HG03280 (cell line): ENCODE measurements at regions not wholly inside any gene's neighbourhood (a gene's known extent, or its start where the extent isn't known, plus 50 kb on each side); places are given as distances from the start of the nearest gene placed in this dataset.

Experiments
- ATAC-seq: cut with Tn5 transposase; IDR thresholded peaks from one replicate; pipeline ENCODE4 v1.9.1; 2021; ENCODE audit warnings: mild to moderate bottlenecking, moderate library complexity; ENCODE audit not compliant: unreplicated experiment

DNA sequence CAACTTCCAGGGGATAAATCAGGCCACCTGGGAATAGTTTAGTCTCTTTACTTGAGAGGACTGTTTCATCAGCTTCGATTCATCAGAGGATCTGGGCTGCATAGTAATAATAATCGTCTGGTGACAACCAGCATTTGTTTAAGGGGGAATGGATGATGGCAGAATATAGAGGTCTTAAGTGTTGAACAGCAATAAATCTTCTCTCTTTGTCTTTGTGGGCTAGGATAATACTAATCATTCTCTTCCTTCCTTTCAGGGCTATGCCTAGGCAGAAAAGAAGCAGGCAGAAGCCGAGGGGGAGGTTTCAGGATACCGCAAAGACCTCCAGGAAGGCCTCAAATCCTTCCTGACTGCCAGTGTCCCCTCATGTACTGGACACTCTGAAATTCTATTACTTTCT is 150.4 kb upstream of the GAREM1 start:
- ATAC-seq = no peak

- no peak for ATAC-seq
Observed at GRCh38 chr18:32618546-32618945, 147.9 kb upstream of the GAREM1 start.

- no peak for ATAC-seq
Observed at GRCh38 chr18:32613821-32614220, 143.1 kb upstream of the GAREM1 start.

DNA sequence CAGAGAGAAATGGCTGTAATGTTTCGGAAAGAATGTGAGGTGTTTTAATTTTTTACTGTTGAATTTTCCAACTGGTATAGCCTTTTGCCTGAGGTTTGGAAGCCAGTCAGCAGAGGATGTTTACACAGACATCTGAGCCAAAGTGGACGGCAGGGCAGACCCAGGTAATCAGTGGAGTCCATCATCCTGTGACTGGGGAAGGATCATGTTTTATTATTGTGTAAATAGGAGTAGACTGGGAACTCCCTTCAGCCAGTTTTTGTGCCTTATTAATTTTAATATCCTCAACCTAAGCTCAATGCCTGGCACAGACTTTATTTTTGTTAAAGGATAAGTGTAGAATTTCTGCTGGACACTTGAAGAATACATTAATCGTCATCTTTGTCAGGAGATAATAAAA is 142.0 kb upstream of the GAREM1 start:
- ATAC-seq = no peak

GRCh38 chr18:32610176-32610575 is 139.5 kb upstream of the GAREM1 start:
- ATAC-seq = no peak

- no peak for ATAC-seq
Observed at GRCh38 chr18:32607816-32608215, 137.1 kb upstream of the GAREM1 start.

DNA sequence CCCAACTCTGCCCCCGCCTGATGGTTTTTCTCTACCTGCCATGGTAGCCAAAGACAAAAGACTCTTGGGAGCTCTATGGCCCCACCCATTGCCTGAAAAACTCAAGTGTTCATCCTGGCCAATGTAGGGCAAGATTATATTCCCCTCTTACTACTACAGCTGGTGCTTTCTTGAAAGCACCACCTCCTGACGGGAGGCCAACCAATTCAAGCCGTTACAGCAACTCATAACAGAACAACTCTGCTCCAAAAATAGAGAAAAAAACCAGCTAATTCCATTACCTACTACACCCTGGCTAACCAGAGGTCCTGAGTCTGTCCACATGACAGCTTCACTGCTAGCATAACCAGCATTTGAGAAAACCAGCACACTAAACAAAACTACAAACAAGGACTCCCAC is 127.5 kb upstream of the GAREM1 start:
- ATAC-seq = no peak

DNA sequence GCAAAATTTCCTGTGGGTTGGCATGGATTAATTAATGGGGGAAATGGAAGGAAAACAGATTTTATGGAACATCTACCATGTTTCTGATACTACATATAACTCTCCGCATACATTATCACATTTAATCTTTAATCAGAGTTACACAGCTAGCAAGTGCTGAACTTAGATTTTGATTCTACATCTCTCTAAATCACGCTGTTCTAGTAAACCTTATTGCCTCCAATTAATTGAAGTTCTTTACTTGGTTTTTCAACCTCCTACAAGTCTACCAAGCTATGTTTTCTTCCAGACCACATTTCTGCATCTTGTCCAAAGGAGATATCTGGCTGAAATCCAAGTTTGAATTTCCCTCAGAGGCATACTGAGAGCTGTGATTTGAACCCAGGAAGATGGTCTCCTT is 125.8 kb upstream of the GAREM1 start:
- no peak for ATAC-seq

DNA sequence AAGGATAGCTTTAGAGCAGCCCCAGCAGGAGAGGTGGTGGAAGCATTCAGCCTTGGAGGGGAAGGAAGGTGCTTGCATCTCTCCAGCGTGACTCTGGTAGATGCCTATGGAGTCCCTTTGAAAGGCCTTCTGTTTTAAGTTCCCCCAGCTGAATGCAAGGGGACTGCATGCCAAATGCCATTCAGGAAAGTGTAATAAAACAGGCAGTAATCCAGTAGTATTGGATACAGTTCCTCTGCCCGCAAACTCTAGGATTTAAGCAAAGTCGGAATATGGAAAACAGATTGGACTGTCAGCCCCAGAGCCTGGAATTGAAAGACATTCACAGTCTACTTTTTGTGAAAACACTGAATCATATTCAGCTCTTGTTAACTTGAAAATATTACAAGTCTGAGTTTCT is 125.2 kb upstream of the GAREM1 start:
- no peak for ATAC-seq

DNA sequence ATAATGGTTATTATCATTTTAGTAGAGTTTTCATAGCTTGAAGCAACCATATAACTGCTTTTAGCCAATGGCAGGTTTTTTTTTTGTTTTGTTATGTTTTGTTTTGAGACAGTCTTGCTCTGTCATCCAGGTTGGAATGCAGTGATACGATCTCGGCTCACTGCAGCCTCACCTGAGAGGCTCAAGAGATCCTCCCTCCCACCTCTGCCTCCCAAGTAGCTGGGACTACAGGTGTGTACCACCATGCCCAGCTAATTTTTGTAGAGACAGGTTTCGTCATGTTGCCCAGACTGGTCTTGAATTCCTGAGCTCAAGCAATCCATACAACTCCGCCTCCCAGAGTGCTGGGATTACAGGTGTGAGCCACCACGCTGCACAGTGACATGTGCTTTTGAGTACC is 117.5 kb upstream of the GAREM1 start:
- no peak for ATAC-seq

- no peak for ATAC-seq
Observed at GRCh38 chr18:32583431-32583830, 112.7 kb upstream of the GAREM1 start.

- ATAC-seq = no peak
Observed at GRCh38 chr18:32582455-32582854, 111.8 kb upstream of the GAREM1 start.

DNA sequence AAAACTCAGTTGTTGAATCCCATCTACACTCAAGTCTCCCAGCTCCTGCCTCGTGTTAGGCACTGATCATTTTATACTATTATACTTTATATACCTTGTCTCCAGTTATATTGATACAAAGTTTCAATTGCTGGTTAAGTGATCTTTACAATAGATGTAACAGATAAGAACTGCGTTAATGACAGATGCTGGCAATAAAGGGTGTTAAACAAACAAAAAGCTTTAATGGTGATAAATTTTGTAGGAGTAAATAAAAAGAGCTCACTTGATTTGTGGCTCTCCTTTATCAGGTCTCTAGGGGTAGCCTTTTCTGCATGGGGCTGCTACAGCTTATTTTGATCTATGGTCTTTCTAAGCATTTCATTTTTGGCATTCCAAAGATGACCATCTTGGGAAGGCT is 106.9 kb upstream of the GAREM1 start:
- no peak for ATAC-seq

DNA sequence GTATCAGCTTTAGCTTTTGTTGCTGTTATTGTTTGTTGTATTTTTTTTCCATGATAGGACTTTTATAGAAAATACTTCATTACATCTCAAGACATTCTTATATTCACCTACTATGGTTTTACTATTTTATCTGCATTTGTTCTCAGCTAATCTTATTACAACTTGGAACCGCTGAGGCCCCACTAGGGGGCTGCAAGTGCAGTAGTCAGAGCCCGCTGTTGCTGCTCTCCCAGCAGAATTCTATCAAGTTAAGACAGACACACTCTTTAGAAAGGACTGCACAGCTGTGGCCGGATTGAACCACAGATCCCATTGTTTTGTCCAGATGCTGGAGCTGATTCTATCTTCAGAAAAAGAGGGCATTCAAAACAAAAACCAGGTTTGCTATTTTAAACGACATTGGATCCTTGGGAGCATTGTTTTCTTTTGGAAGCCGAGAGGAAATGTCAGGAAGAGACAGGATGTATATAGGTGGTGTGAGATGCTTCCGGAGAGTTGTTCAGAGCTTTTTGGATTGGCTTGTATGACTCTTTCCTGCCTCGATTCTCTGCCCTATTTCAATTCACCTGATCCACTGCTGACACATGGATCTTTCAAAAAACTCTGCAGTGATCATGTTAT is 105.7 kb upstream of the GAREM1 start:
- ATAC-seq = no peak

DNA sequence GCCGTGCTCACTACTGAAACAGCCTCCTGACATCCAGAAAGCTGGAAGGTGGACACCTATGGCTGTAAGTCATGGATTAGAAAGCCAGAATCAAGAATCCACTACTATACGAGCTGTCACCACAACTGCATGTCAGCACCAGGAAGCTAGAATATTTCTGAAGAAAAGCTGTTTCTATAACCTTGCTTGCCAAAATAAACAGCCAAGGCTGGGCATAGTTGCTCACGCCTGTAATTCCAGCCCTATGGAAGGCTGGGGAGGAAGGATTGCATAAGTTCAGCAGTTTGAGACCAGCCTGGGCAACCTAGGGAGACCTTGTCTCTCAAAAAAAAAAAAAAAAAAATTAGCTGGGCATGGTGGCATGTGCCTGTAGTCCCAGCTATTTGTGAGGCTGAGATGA is 96.3 kb upstream of the GAREM1 start:
- ATAC-seq = no peak

DNA sequence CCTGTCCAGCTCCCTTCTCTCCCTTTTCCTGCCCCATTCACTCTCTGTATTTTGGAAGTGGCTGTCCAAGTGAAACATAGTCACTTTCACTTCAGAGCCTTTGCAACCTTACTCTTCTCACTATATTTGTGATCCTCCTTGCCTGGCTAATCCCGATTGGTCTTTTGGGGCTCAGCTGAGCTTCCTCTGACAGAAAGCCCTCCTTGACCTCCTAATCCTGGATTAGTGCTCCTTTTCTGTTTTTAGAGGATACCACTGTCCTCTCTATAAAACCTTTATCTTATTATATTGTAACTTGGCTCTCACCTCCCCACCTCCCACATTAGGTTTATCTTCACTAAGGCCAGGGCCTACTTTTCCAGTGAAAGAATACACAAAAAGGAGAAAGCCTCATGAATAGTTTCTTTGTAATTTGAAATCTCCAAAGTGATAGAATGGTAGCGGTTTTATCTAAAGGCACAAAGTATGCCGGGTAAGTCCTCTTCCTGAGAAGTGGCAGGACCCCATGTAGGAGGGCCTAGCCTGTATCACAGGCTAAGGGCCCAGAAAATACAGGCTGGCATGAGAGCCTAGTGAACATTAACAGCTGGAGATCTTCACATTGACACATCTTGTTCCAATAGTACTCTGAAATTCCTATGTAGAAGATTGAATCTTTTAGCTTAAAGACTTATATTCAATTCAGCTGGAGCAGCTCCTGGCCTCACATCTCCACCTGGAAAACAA is 83.1 kb upstream of the GAREM1 start:
- no peak for ATAC-seq

DNA sequence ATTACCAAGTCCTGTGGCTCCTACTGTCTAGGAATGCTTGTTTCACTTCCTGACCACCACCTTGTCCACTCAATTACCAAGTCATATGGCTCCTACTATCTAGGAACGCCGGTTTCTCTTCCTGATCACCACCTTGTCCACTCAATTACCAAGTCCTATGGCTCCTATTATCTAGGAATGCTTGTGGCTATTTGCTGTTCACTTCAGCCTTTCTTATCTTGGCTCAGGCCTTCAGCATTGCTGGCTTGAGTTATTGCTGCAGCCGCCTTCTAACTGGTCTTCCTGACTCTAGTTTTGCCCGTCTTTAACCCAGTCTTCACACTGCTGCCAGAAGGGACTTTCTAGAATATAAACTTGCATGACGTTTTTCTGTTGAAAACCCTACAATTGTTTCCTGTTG is 82.5 kb upstream of the GAREM1 start:
- ATAC-seq = no peak

GRCh38 chr18:32552421-32553030 is 81.8 kb upstream of the GAREM1 start:
- ATAC-seq = peak; percentile 86

- ATAC-seq = no peak
Observed at GRCh38 chr18:32550963-32551362, 80.3 kb upstream of the GAREM1 start.

DNA sequence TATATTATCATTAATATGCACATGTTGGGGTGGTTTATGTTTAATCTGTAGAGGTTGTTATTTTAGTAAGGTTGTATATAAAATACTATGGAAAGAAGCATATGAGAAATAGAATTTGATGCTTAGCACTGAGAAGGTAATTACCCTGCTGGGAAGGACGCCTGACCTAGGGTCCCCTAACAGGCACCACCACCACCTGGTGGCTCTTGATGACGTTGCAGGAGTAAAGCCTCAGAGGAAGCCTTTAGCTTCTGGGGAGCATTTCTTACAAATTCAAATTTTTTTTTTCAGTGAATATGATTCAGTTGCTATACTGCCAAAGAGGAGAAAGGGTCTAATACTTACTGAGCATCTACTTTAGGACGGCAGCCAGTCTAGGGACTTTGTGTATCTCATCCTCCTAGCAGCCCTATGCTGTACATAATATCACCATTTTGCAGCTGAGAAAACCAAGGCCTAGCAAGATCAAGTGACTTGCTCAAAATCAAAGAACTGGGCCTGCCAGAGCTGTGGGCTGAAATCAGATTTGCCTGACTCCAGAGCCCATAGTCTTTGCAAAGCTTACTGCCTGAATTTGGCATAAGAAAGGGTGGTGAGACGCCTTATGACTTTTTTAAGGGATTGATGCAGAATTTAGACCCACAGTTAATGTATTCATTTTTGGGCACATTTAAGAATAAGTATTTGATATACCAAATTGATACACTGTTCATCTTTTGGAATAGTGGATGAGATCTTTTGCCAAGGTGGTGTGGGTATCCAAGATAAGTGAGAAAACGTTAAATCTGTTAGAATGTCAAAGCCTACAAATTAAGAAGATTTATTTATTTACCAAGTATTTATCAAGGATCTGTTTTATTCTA is 78.8 kb upstream of the GAREM1 start:
- ATAC-seq = peak; percentile 87

- no peak for ATAC-seq
Observed at GRCh38 chr18:32548688-32549087, 78.0 kb upstream of the GAREM1 start.

GRCh38 chr18:32545631-32546030 is 74.9 kb upstream of the GAREM1 start:
- no peak for ATAC-seq
